AG08396 (cell line): ENCODE measurements at regions not wholly inside any gene's neighbourhood (a gene's known extent, or its start where the extent isn't known, plus 50 kb on each side); places are given as distances from the start of the nearest gene placed in this dataset.
A peak's percentile ranks its signal among the peaks of the same experiment; 100 is the strongest.

Experiments
- DNase-seq: peaks from one replicate; pipeline ENCODE4 v3.0.0; 2012; ENCODE audit warnings: low spot score, mixed read lengths

DNA sequence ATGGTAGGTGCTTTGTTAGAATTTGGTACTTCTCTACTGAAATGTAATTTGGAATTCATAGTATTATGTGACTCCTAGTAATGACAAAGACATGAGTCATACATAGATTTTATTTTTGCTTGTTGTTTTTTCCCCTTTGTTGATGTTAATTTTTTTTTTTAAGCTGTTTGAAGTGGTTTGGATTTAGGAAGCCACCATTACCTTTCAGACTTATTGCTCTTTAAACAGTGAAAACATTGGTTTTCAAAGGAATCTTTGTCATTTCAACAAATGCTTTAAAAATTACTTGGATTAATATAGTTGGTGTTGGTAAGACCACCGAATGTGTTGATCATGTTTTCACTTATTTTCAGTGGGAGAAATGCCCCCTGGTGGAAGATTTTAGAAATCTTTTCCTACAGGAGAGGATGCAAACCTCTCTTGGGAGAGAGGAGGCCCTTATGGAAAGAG is 170.1 kb upstream of the PITX1 start:
- DNase-seq, result no peak

DNA sequence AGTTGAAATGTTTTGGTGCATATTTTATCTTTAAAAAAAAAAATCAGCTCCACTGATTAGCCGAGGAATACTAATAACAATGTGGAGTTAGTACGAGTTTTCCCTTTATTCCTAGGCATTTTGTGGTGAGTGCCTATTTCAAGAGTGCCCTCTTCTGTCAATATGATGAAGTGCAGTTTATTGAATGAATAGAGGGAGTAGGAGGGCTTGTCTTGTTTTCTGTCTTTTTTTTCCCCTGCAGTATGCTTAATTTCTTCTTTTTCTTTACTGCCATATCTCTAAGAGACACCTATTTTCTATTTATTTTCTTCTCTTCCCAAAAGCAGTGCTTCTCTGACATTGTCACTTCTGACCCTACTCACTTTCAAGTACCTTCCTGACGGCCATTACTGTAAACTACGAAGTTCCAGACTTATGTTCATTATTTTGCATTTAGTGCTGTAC is 169.6 kb upstream of the PITX1 start:
- no peak for DNase-seq

DNA sequence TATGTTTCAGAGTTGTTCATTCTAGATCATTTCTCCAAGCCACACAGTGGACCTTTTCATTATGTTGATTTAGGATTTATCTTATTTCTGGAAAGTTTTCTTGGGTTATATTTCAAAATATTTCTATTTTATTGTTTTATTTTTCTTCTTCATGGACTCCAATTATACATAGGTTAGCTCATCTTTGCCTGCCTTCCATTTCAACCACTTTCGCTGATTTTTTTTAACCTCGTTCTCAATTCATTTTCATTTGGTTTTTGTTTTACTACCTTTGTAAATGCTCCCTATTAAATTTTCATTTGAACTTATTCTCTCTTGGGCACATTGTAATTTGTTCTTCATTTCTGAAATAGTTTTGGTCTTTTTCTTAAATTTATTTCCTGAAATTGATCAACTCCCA is 169.0 kb upstream of the PITX1 start:
- no peak for DNase-seq

DNA sequence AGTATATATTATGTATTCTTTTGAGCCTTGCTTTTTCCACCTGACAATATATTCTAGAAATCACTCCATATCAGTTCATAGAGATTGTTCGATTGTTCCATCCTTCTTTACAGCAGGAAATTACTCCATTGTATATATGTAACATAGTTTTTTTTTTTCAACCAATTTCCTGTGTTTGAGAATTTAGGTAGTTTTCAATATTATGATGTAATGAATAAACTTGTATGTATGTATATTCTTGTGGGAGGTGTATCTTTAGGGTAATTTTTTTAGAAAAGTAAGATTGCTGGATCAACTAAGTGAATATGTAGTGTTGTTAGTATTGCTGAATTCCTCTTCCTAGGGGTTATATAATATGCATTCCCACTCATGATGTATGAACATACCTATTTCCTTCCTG is 165.9 kb upstream of the PITX1 start:
- DNase-seq, result no peak

DNA sequence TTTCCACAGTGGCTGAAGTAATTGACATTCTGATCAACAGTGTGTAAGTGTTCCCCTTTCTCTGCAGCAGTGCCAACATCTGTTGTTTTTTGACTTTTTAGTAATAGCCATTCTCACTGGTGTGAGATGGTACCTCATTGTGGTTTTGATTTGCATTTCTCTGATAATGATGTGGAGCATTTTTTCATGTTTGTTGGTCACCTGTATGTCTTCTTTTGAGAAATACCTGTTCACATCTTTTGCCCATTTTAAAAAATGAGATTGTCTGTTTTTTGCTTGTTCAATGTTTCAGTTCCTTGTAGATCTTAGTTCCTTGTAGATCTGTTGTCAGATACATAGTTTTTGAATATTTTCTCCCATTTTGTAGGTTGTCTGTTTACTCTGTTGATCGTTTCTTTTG is 162.5 kb upstream of the PITX1 start:
- DNase-seq, result no peak

DNA sequence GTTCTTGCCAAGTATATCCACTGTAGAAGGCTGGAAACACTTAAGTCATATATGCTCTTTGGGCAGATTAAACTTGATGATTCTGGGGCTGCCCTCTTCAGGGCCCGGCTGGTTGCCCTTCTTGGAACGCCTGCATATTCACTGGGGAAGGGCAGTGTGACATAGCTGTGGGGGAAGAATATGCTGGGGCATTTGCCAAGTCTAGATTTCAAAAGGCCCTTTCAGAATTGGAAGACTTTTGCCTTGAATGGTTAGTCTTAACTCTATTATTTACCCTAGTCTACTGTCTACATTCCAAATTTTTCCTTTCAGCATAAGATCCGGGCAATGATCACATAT is 161.2 kb upstream of the PITX1 start:
- DNase-seq, result peak; percentile 21

DNA sequence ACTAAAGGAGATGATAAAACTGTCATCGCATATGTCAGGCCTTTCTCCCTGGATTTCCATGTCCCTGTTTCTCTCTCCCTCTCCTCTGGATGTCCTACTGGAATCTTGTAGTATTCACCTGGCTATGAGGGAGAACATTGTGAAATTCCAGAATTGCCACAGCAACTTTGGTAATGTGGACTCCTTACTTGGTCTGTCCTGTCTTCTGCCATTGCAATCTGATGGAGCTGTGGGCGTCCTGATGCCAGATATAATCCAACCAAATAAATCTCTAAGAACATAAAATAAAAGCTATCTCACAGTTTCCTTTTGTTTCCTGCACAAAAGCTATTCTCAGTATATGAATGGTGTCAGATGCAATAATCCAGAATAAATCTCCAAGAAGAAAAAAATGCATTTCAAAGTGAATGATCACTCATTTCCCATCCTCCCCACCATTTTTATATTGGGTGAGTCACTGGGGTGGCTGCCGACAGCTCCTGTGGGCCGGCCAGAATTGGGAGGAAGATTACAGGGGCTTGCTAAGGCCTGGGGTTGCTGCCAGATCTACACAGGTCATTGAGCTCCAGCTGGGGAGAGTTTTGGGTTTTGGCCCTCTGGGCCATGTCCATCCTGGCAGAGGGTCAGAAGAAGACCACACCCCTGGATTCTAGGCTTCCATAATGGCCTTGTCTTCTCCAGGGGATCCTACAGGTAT is 160.7 kb upstream of the PITX1 start:
- DNase-seq, result peak; percentile 25

DNA sequence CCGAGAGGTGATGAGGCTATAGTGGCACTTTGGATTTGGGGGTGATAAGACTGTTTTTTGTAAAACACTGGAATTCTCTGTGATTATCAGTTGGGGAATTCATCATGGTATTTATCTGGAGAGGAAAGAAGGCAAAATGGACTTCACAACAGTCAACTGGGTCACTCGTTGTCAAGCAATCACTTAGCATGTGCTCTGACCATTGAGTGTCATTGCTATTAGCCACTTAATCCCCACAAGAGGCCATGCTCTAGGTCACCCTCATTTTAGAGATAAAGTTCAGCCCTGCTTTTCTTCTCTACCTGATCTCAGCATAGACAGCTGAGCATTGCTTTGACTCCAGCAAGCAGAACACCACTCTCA is 160.1 kb upstream of the PITX1 start:
- DNase-seq, result no peak

DNA sequence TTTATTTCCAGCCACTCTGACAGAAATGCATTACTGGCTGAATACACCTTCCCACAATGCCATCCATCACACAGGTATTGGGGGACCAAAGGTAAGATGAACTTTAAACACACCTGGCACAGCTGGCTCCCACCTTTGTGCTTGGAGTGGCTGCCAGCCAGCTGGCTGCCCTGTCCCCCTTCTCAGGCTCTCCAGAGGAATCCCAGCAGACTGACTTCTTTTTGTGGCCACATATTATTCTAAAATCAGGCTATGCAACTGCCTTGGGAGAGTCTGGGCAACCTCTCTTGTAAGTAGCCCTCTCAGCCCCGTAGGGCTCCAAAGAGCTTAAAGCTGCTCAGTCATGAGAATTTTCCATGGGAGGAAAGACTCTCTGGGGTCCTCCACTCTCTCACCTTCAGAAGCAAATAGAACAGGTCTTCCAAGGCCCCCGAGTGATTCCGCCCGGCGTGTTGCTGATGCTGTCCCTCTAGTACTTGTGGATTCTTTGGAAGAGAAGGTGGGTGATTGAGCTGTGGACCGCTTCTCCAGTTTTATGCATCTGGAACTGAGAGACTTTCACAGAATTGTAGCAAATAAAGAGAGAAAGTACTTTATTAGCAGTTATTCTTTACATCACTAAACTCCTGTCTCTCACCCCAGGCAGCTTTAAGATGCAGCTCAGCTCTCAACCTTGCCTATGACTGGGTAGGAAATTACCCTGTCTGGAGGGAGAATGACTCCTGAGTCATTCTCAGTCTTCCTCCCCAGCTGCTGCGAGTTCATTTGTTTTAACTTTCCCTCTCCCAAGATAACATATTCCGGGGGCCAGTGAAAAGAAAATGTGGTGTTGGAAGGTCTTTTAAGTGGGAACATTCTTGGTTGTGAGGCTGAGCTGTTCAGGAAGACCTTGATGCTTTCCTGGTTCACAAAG is 159.4 kb upstream of the PITX1 start:
- no peak for DNase-seq

DNA sequence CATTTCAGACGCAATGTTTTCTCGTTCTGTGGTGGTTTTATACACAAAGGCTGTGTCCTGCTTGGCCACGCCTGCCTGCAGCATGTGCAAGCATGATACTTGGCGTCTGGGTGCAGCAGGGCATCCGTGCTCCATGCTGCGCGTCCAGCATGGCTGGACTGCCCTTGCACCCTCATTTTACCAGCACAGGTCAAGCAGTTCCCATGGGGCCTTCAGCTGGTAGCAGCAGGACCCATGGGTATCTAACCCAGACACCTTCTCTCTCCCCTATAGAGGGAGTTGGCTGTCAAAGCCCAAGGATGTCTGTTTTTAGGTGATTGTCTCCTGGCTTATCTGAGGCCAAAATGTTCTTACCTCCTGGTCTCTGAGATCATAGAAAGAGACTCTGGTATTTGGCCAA is 158.3 kb upstream of the PITX1 start:
- no peak for DNase-seq

DNA sequence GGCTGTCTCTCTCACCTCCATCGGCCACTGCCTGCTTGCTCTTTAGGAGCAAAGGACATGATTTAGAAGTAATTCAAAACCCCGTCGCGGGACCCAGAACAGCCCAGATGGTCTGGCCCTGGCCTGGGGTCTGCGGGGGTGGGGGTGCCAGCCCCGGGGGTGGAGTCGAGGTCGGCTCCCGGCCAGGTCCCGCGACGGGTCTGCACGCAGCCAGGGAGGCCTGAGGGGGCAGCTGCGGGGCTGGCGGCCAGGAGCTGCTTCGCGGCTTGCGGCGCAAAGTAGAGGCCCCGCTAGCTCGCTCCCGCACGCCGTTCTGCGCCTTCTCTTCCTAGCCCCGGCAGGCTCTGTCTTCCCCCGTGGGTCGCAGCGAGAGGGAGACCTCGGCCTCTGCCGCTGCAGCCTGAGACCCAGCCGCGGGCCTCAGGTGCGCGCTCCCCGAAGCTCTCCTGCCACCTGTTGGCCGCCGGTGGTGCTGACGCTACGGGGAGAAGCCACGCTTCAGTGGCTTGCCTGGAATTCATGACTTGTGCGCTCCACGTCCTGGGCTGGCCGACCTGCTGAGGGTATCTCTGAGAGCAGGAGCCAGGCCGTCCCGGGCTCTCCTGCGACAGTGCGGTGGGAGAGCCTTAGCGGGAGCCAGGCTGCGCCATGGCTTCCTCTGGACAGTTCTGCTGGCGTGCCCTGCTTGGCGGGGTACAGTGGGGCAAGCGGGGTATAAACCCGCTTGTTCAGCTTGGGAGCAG is 157.2 kb upstream of the PITX1 start:
- DNase-seq, result peak; percentile 78

DNA sequence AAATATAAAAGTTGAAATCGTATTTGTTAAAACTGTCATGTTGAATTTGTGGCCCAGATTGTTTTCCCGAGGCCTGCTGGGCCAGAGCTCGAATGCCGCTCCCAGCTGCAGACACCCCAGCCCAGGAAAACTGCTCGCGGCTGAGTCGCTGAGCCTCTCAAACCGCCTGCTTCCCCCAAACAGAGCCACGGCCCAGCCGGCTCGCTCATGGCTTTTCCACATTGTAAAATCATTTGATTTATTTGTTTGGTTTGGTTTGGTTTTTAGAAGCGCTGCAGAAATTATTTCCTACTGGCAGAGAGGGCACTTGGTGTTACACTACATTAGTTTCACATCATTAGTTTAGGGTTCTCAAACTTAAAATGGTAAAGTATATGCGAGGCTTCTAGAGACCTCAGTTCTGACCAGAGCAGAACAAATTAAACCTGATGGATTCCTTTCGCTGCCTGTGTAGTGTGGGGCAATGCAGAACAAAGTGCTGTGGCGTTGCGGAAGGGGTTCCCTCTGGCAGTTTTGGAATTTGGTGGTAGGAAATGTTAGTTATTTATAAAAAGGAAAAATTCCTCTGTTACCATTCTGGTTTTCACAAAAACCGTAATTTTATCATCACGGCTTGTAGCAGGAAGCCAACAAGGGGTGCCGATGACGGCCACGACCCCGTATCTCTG is 156.5 kb upstream of the PITX1 start:
- DNase-seq, result no peak

DNA sequence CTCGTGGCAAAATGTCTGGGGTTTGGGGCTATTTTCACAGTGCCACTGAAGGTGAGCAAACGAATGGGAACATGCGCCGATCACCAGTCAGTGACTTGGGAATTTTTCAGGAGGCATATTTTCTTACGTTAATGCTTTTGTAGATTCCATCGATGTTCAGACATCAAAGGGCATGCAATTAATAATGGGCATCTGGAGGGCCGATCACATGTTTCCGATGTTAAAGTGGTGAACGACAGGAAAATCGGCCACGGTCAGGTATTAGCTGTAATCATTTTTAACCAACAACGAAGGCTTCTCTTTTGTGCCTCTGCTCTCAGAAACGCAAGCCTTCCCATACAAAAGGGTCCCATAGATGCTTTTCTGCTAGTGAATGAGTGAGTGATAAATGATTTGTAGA is 155.0 kb upstream of the PITX1 start:
- DNase-seq, result no peak

DNA sequence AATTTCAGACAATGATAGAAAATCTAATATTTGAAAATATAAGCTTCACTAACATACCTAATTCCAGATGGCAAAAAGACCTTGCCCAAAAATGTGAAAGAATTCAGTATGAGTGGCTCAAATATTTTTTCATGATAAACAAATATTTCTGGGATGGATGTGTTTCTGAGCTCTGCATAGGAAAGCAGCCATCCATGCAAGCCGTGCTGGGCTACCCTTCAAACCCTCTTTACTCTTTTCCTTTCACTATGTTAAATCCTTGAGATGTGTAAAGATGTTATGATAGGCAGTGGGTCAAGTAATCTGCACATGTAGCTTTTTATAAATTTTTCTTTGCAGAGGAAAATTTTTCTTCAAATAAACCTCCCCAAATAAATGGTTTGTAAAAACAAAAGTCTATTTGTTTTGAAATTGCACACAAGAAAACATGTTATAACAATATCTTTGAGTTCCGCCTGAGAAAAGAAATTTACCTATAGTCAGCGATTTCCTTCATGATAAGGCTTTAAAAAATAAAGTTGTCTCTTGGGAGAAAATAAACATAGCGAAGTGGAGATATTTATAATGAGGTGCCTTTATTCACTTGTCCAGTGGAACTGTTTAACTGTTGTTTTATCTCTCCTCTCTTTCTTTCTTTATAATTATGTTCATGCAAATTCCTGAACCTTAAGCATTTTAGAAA is 154.3 kb upstream of the PITX1 start:
- no peak for DNase-seq

DNA sequence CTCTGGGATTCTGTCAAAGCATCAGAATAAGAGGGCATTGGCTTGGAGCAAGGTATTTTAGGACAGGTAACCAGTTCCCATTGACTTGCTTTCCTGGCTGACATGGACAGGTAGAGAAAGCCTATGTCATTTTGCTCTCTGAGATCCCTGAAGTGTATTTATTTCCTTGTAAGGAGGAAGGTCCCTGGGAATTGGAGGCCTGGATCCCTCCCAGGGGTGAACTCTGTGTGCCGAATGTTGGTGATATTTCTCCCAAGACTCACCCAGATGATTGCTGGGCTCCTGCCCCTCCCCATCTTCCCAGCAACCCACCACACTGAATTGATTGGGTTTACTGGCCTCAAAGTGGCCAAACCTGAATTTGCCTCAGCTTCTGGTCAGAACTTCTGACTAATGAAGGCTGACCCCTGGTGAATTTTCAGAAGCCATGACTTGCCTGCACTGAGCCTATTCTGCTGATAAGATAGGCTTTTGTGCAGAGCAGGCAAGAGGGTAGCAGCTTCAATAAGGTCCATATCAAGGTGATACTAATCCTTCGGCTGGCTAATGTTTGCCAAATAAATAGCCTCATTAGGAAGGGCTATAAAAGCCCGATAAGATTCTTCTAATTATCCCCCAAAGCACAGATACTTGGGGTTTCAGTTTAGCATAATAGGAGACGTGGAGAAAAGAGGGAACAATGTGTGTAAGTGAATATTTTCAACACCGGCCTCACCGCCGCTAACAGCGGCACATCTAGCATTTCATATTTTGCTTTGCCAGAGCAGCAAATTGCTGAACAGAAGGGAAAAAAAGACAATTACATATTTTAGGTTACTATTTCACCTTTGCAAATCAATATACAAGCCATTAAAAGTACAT is 152.9 kb upstream of the PITX1 start:
- DNase-seq, result no peak

DNA sequence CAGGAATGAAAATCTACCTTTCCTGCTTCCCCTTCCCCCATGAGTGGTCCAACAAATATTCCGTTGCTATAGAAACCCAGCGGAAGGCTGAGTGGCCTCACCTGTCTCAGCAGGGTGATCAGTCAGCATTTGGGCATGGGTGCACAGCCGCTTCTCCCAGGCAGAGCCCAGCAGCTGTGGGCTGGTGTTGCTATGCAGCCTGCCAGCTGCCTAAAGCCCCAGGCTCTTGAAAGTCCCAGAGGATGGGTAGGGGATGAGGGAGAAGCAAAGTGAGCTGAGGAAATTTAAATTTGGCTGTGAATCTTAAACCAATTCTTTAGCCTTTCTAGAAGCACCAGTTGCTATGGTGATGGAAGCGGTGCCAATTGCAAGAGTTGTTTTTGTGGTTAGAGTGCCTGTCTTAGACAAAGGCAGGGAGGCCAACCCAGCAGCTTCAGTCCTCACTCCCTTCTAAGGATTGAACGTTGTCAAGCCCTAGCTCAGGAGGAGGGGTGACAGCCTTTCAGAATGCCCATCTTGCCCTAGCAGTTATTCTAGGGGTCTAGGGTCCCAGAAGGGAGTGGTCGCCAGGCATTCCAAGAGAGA is 151.5 kb upstream of the PITX1 start:
- DNase-seq, result peak; percentile 68

DNA sequence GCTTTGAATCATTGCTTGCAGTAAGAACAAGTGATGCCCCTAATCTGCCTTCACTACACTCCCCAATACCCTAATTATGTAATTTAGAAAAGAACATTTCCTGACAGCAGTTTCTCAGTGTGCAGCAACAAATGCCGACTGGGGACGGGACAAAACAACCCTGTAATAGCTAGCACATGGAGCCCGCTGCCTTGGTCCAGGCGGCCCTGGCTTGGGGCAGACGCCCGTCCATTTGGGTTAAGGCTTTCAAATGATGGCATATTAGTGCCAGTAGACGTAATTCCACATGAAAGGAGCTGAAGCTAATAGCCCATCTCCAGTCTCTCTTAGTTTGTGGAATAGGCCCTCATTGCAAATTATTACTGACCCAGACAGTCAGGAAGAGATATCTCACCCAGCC is 150.6 kb upstream of the PITX1 start:
- no peak for DNase-seq

DNA sequence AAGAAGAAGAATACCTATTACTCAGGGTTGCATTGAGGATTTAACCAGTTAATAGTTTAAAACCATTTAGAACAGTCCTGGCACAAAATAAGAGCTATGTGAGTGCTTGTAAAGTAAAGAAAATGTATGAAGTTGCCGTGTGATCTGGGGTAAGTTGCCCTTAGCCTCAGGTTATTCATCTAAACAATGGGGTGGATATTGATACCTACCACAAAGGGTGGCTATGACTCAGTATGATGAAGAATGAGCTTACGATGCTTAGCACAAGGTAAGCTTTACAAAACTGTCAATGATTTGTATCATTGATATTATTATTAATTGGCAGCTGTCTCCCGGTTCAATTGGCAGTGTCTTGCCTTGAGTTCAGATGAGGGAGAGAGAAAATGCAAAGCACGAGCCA is 149.4 kb upstream of the PITX1 start:
- DNase-seq, result no peak

DNA sequence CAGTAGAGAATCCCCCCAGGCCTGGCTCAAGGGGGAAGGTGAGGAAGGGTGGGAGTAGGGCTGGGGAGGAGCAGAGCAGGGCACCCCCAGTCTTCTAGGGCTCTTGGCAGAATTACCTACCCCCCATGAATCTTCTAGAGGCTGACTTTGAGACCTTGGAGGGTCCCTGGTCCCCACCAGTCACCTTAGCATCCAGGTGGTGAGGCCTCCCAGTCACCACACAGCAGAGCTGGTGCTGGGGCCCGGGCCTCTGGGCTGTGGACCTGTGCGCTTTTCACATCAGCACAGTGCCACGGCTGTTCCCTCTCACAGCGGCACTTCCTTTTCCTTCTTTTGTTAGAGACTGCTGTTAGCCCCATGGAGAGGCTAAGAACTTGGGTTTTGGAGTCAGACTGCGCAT is 148.6 kb upstream of the PITX1 start:
- no peak for DNase-seq

DNA sequence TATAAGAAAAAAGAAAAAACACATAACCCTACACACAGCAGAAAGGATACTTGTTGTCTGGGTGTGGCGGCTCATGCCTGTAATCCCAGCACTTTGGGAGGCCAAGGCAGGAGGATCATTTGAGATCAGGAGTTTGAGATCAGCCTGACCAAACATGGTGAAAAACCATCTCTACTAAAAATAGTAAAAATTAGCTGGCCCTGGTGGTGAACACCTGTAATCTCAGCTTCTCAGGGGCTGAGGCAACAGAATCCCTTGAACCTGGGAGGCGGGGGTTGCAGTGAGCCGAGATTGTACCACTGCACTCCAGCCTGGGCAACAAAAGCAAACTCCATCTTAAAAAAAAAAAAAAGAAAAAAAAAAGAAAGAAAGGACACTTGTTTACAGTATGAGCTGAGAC is 147.6 kb upstream of the PITX1 start:
- DNase-seq, result no peak
